GM21367 (cell line): ENCODE measurements at regions not wholly inside any gene's neighbourhood (a gene's known extent, or its start where the extent isn't known, plus 50 kb on each side); places are given as distances from the start of the nearest gene placed in this dataset.
"Not testable (repeated sequence)": the region's sequence is repeated elsewhere in the genome, so short reads cannot be mapped to it uniquely, and the experiment has no call there.

Source experiments
- ATAC-seq: cut with Tn5 transposase; IDR thresholded peaks from one replicate; pipeline ENCODE4 v1.9.1; 2021; ENCODE audit not compliant: unreplicated experiment

DNA sequence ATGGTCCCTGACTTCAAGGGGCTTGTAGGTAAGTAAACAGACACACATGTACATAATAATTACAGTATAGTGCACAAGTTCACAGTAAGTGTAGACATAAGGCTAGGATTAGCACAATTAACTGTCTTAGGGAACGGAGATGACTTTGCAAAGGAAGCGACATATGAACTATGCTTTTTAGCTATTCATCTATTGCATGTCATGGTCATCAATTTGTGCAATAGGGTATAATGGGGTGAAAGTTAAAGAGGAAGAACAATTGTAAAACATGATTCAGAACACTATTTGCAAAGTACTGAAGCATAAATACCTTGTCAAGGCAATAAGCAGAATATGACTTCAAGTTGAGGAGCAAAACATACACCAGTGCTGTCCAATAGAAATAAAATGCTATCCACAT, 112.3 kb upstream of the SLC8A1 start:
- no peak for ATAC-seq

- ATAC-seq, result no peak
Measured at GRCh38 chr2:40579247-40579646, 127.4 kb upstream of the SLC8A1 start.

GRCh38 chr2:40584432-40584831, 132.5 kb upstream of the SLC8A1 start:
- no peak for ATAC-seq

DNA sequence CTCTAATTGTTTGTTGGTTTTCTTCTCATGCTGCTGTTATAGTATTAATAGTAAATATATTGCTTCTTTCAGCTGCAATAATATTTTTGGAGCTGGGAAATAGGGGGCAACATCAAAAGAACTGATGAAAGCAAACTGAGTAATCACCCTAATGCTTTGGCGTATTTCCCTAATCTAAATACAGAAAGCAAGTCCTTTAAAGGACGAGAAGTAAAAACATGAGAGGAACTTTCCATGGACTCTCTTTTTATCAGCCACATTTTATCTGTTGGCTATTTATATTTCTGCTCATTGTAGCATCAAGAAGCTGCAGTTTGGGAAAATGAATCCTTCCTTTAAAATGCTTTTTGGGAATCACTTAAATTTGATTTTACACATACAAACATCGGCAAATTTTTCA, 139.9 kb upstream of the SLC8A1 start:
- ATAC-seq, result no peak

- ATAC-seq, result no peak
Measured at GRCh38 chr2:40592218-40592617, 140.3 kb upstream of the SLC8A1 start.

GRCh38 chr2:40606862-40607261, 155.0 kb upstream of the SLC8A1 start:
- ATAC-seq, result no peak

DNA sequence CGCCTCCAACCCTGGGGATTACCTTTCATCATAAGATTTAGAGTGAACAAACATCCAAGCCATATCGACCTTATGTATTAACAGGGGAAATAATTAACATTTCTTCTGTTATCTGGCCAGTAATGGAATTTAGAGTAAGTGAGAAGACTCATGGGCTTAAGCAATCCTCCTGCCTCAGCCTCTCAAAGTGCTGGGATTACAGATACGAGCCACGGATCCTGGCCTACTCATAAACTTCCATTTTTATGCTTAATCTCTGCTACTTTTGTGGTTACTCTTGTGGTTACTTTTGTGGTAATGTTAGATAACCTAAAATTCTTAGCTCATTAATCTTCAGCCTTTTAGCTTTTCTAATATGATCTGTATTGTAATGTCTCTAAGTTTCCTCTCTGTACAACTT, 159.3 kb upstream of the SLC8A1 start:
- ATAC-seq, result no peak

GRCh38 chr2:40625849-40626248, 174.0 kb upstream of the SLC8A1 start:
- ATAC-seq, result no peak

DNA sequence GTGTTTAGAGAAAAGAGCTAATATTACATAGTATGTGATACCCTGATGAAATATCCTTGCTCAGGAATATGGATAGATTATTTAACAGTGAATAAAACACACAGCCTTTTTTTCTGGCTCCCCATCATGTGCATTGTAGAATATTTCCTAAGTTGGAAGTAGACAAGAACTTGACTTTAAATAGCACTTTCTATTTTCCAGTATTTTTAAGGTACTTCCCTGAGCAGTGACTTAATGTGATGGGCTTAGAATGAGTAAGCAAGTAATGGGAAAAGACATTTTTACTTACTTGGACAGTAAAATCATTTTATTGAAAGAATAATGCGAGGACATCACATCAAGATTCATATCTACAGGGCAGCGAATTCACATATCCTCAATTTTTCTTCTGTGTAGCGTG, 176.7 kb upstream of the SLC8A1 start:
- no peak for ATAC-seq

DNA sequence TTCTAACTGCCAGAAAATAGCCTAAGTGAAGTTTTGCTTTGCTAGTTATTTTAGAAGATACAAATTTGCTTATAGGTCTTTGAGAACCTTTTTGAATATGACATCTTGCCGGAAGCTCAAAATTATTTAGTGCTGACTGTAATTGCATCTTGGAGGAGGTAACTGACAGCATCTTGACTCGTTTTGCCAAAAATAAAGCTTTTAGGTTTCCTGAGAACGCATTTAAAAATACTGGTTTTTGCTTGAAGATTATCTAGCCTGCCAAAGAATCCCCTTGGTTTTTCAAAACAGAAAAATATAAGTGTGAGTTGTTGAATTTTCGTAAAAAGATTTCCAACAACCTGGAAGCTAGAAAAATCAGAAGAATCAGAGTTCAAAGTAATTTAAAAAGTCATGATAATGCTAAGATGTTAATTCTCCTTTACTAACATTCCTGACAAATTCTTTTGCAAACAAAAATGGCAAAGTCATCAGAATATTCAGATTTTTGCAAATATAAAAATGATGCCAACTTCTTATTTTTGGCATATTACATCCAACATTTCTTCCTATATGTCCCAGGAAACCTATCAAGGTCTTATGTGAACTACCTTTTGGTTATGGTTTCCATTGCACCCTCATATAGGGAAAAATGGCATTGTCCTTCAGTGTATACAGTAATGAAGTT, 178.0 kb upstream of the SLC8A1 start:
- no peak for ATAC-seq

GRCh38 chr2:40639320-40639719, 187.4 kb upstream of the SLC8A1 start:
- no peak for ATAC-seq

DNA sequence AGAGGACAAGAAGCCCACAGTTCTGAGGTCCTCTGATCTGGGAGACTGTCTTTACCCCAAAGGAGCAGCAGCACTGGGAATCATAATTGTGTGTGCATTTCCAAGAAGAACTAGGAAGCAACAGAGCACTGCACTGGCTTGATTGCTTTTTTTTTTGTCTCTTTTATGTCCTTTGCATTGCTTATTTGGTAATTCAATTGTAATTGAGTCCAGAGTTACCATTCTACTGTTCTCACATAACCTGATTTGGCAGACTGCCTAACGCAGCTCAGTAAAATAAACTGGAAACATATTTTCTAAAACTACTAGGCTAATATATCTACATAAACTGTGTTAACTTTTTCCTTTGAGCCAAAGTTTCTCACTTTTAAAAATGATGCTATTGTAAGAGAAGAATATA, 190.3 kb upstream of the SLC8A1 start:
- ATAC-seq, result no peak

GRCh38 chr2:40642726-40643125, 190.8 kb upstream of the SLC8A1 start:
- ATAC-seq, result no peak

DNA sequence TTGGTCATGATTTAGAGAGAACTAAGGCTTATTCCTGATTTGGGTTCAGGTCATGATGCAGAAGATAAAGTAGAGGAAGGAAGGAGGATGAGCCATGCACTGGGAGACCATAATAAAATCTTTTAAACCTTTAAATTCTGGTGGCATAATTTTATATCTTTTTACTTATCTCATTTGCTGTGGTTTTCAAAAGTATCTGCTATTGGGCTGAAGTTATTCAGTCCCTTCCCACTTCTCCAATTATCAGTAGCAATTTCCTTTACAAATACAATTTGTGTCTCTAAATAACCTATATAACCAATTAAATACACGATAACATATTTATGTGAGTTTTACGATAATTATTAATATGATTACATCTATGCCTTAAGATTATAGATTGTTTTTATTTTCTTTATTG, 194.8 kb upstream of the SLC8A1 start:
- no peak for ATAC-seq

DNA sequence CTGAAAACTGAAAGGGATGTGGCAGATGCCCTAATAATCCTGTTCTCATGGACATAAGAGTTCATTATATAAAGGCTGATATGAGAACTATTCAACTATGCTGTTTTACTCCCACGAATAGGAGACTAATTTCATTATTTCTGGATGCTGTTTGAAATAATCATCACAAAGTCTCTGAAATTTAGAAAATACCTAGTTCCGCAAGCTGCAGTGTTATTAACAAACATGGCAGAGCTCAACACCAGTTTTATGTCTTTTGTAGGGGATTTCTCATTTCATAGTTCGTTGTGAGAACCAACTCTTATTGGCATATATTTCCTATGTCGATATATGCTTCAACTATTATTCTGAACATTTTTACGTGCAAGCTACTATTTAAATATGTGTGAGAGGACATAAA, 200.3 kb upstream of the SLC8A1 start:
- no peak for ATAC-seq

- no peak for ATAC-seq
Measured at GRCh38 chr2:40653829-40654228, 201.9 kb upstream of the SLC8A1 start.

- ATAC-seq, result no peak
Measured at GRCh38 chr2:40654346-40654745, 202.5 kb upstream of the SLC8A1 start.

DNA sequence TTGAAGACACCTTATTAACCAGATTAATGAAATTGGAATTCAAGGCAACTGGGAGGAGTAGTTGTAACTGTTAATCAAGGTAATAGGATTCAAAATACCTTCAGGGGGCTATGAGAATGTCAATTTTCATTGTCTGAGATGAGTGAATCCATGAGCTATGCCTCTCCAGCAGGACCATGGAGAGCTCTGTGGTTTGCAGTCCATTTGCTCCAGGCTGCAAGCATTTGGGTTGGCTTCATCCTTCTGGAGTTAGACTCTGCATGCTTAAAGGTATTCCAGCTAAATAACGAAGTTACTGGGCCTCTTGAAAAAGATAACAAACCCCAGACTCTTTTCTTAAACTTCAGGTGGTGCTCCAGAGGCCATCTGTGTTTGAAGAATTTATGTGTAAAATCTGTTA, 207.1 kb upstream of the SLC8A1 start:
- ATAC-seq, result no peak

GRCh38 chr2:40665493-40666232, 213.8 kb upstream of the SLC8A1 start:
- ATAC-seq, result no peak

DNA sequence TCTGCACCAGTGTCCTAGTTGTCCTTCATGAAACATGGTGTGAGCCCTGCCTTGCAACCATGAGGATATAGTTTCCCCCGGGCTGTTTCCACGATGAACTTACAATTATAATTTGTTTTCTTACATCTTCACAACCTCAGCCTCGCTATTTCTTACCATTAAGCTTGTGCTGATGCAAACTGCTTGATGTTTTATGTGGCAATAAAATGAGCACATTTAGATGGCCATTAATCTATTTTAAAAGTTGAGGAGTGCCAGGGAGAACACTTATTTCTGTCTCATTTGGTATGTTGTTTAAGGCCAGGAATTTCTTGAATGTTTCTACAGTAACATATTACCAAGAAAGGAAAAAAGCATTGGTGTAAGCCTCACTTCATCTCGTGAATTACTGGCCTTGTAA, 214.5 kb upstream of the SLC8A1 start:
- ATAC-seq, result no peak

DNA sequence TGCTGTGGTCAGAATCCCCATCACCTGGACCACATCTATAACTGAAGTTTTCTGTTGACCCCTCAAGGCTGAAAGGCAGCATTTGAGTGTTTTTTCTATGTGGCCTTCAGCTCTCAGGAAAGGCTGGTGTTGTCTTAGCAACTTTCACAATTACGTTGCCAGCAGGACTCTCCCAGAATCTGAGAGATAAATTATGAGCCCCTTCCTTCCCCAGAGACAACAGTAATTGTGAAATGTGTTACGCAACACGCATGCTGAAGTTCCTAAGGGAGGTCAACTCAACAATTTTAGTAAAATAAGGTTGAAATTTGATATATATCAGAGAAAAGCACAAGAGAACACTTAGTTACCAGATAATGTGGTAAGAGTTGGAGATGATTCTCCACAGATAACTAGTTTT, 216.5 kb upstream of the SLC8A1 start:
- ATAC-seq, result no peak

DNA sequence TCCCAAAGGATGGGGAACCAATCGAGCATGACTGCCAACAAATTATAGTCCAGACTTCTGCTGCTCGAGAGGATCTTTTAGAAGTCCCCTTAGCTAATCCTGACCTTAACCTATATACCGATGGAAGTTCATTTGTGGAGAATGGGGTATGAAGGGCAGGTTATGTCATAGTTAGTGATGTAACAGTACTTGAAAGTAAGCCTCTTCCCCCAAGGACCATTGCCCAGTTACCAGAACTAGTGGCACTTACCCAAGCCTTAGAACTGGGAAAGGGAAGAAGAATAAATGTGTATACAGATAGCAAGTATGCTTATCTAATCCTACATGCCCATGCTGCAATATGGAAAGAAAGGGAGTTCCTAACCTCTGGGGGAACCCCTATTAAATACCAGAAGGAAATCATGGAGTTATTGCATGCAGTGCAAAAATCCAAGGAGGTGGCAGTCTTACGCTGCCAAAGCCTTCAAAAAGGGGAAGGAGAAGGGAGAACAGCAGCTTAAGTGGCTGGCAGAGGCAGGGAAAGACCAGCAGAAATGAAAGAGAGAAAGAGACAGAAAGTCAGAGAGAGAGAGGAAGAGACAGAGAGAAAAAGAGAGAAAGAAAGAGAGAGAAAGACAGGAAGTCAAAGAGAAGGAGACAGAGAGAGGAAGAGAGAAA, 224.4 kb upstream of the SLC8A1 start:
- ATAC-seq, result not testable (repeated sequence)
